NOMO-1 treated with DMSO at 0.1 percent for 48 hours (cell line): ENCODE measurements at regions not wholly inside any gene's neighbourhood (a gene's known extent, or its start where the extent isn't known, plus 50 kb on each side); places are given as distances from the start of the nearest gene placed in this dataset.

ENCODE experiments used
- DNase-seq: peaks from one replicate; lab custom pipeline; 2025; ENCODE audit not compliant: unreplicated experiment; lab: John Stamatoyannopoulos, UW

- DNase-seq: no peak
Measured at GRCh38 chr12:65622056-65622455, 202.2 kb upstream of the HMGA2 start.

DNA sequence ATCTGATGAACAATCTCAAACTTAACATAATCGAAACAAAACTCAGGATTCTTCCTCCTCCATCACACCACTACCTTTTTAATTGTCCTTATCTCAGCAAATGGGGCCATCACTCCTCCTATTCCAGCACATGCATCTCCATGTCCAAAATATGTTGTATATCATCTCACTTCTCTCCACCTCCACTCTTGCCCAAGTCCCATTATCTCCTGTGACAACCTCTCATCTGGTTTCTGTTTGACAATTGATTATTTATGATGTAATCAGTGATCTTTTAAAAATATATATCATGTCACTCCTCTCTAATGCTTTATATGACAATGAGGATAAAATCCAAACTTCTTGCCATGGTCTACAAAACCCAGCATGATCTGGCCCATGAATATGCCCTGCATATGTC, 200.8 kb upstream of the HMGA2 start:
- no peak for DNase-seq

GRCh38 chr12:65624554-65625086, 199.7 kb upstream of the HMGA2 start:
- no peak for DNase-seq

GRCh38 chr12:65628061-65628460, 196.2 kb upstream of the HMGA2 start:
- no peak for DNase-seq

DNA sequence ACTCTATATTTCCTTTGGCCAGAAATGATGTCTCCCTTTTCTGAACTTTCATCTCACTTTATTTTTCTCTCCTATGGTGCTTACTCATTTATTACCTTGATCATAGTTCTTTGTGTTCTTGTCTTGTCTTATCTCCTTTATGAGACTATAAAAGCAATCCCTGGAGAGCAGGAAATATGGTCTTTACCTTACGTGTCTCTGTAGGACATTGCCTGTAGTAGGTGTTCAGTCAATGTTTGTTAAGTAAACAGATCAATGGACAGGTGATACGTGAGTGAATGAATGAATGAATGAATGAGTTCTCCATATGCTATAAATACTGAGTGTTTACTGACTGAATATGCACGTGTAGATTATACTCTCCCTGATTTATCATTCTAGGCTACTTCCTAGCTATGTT, 193.7 kb upstream of the HMGA2 start:
- no peak for DNase-seq

- no peak for DNase-seq
Measured at GRCh38 chr12:65631621-65632111, 192.6 kb upstream of the HMGA2 start.

- DNase-seq: no peak
Measured at GRCh38 chr12:65632131-65632855, 192.0 kb upstream of the HMGA2 start.

GRCh38 chr12:65634061-65634460, 190.2 kb upstream of the HMGA2 start:
- no peak for DNase-seq

- no peak for DNase-seq
Measured at GRCh38 chr12:65634626-65635331, 189.5 kb upstream of the HMGA2 start.

DNA sequence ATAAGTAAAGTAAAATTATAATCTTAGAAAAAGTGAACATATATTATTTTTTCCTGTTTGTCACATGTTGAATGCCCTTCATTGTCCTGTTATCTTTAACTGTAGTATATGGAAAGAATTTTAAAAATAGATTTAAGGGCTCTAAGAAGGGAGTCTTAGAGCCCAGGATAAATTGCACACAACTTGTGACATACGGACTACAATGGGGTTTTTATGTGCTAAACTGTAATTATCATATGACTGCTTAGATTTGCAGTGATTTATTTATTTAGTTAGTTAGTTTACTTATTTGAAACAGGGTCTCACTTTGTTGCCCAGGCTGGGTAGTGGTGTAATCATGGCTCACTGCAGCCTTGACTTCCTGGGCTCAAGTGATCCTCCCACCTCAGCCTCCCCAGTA, 187.8 kb upstream of the HMGA2 start:
- no peak for DNase-seq

DNA sequence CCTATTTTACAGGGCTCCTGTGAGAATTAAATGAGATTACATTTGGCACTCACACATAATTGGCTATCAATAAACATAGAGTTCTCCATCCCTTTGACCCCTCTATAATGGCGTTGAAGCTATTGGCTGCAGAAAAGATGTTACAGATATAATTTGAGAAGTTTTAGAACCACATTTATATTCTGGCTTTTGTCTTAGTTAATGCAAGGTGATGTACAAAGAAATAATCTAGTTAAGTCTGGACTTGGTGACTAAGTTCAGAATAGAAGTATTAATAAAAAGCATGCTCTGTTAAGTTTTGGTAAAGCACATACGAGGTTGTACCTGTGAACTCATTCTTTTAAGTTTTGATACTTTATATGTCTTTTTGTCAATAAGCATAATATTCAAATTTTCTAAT, 187.1 kb upstream of the HMGA2 start:
- no peak for DNase-seq

- DNase-seq: peak; percentile 12
Measured at GRCh38 chr12:65637774-65638173, 186.5 kb upstream of the HMGA2 start.

GRCh38 chr12:65638324-65638723, 186.0 kb upstream of the HMGA2 start:
- DNase-seq: no peak

- no peak for DNase-seq
Measured at GRCh38 chr12:65640489-65640901, 183.8 kb upstream of the HMGA2 start.

GRCh38 chr12:65642061-65642661, 182.1 kb upstream of the HMGA2 start:
- DNase-seq: no peak

- no peak for DNase-seq
Measured at GRCh38 chr12:65643171-65643570, 181.1 kb upstream of the HMGA2 start.

DNA sequence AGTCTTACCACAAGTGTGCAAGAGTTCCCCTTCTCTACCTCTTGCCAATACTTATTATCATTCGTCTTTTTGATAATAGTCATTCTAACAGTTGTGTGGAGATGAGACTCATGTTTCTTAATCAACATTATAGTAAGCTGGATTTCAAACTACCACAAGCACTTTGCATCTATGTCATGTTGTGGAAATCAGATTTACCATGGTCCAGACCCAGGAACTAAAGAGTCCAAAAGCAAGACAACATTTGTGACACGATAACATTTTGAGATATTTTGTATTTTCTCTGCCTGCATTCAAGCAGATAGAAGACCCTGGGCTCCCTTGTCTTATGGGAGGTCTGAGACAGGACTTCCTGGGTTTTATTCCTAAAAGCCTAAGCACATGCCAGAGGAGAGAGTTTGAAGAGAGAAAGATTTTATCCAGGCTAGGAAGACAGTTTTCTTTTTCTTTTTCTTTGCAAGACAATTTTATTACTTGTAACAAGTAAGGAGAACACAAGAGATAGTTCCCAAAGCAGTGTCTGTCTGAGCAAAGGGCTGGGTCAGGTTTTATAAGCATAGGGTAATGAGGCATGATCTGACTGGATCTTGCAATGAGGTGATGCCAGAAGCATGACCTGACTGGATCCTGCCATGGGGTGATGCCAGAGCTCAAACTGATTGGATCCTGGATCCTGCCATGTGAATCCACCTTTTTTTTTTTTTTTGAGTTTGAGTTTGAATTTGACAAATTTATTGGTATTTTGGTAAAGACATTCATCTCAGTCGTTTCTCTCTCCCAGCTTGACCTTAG, 180.5 kb upstream of the HMGA2 start:
- no peak for DNase-seq

GRCh38 chr12:65646127-65646643, 178.1 kb upstream of the HMGA2 start:
- DNase-seq: no peak

DNA sequence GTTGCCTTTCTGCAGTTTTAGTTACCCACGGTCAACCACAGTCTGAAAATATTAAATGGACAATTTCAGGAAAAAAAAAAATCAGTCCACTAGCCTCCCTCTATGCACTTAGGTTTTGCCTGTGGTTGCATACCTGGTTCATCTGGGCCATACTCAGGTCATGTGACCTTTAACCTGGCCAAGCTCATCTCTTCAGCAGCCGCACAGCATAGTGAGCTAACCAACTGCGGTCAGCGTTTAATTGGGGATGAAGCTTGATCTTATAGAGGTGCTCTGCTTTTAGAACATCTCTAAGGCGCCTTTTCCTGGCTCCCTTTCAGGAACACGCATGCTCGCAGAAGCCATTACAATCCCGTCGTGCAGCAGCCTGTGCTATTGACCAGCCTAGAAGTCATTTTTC, 177.2 kb upstream of the HMGA2 start:
- DNase-seq: no peak

DNA sequence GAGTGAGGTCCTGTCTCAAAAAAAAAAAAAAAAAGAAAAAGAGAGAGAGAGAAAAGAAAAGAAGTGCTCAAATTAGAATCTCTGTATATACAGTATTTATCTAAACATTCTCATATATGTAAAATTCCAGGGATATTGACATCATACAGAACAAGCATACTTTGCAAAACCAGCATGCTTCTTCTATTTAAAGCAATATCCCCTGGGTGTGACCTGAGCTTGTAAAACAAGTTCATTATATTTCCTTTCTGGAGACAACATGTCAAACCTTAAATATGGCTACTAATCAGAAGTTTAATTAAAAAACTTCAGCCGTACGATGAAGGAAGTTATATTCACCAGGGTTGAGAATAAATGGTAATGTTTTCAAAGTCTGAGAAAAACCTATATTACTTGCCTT, 175.8 kb upstream of the HMGA2 start:
- no peak for DNase-seq

DNA sequence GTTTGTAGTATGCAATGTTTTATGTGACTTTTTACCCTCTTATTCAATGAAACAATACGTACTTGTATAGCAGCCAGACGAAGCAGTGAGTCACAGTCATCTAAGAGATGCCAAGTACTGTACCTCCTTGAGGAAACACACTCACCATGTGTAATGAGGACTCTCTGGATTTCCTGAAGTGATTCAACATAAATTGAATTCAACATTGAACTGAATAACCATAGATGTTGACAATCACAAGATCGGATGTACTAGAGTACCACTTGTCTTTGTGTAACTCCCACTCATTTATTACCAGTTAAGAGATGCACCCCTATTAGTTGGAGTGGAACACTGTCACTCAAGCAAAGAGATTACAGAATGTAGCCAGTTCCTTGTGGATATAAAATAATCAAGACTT, 175.2 kb upstream of the HMGA2 start:
- no peak for DNase-seq
